Calu3 (cell line): ENCODE measurements at regions not wholly inside any gene's neighbourhood (a gene's known extent, or its start where the extent isn't known, plus 50 kb on each side); places are given as distances from the start of the nearest gene placed in this dataset.

Source experiments
- BruUV-seq: library from RNA; stranded (reverse); fragments of 400-500 nt; replicated peaks from 2 replicates; lab custom pipeline; 2021; lab: Mats Ljungman, UMichigan
- CTCF ChIA-PET: fragments of 300-600 bp; sonication (Branson Sonifier 250); formaldehyde crosslinking; loops from one replicate; lab custom pipeline; 2022; ENCODE audit warnings: antibody characterized with exemption; lab: Charles Lee
- DNase-seq: peaks from one replicate; pipeline ENCODE4 v3.0.0; 2022
- H3K27ac Mint-ChIP-seq: one replicate; pipeline ENCODE4 v1.8.0; 2022; ENCODE audit warnings: mixed read lengths; ENCODE audit not compliant: unreplicated experiment
- H3K27me3 Mint-ChIP-seq: one replicate; pipeline ENCODE4 v1.8.0; 2022; ENCODE audit warnings: mixed read lengths; ENCODE audit not compliant: unreplicated experiment
- H3K36me3 Mint-ChIP-seq: one replicate; pipeline ENCODE4 v1.8.0; 2022; ENCODE audit warnings: mild to moderate bottlenecking, moderate library complexity, mixed read lengths; ENCODE audit not compliant: insufficient read depth, unreplicated experiment
- H3K4me1 Mint-ChIP-seq: one replicate; pipeline ENCODE4 v1.8.0; 2022; ENCODE audit warnings: mild to moderate bottlenecking, low read depth, mixed read lengths; ENCODE audit not compliant: unreplicated experiment
- H3K4me3 Mint-ChIP-seq: one replicate; pipeline ENCODE4 v1.8.0; 2022; ENCODE audit warnings: mild to moderate bottlenecking, low read depth, moderate library complexity, mixed read lengths; ENCODE audit not compliant: unreplicated experiment
- H3K9me3 Mint-ChIP-seq: one replicate; pipeline ENCODE4 v1.8.0; 2022; ENCODE audit warnings: low read depth, mixed read lengths; ENCODE audit not compliant: unreplicated experiment
- intact Hi-C: fragments of 100-400 bp; cut with micrococcal nuclease; formaldehyde crosslinking; loops from one replicate; pipeline ENCODE4 v1.10.0; 2022; ENCODE audit not compliant: unreplicated experiment
- TF ChIP-seq, protein P1 (sequence below): fragments of 200-600 bp; IDR thresholded peaks from one replicate; pipeline ENCODE4 v1.8.0; 2022; ENCODE audit warnings: antibody characterized with exemption; ENCODE audit not compliant: unreplicated experiment

DNA sequence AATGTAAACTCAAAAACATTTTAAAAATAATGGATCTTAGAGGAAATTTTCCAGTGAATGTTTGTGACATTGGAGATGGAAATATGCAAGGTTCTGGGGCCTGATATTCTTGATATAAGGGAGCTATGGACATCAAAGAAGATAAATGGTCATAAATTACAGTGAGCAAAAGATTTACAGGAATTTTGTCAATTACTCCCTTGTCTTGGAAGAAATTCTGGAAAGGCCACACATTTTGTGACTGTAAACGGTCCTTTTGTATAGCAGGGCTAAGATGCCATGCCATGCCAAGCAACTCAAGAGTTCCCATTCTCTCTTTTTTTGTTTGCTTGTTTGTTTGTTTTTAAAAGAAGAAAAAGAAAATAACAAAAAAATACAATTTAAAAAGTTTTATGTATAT is 1186.2 kb upstream of the CITED2 start:
- intact Hi-C loops = no loop called here
- no peak for DNase-seq
- TF ChIP-seq, protein P1, sequence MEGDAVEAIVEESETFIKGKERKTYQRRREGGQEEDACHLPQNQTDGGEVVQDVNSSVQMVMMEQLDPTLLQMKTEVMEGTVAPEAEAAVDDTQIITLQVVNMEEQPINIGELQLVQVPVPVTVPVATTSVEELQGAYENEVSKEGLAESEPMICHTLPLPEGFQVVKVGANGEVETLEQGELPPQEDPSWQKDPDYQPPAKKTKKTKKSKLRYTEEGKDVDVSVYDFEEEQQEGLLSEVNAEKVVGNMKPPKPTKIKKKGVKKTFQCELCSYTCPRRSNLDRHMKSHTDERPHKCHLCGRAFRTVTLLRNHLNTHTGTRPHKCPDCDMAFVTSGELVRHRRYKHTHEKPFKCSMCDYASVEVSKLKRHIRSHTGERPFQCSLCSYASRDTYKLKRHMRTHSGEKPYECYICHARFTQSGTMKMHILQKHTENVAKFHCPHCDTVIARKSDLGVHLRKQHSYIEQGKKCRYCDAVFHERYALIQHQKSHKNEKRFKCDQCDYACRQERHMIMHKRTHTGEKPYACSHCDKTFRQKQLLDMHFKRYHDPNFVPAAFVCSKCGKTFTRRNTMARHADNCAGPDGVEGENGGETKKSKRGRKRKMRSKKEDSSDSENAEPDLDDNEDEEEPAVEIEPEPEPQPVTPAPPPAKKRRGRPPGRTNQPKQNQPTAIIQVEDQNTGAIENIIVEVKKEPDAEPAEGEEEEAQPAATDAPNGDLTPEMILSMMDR = no peak
- H3K9me3 Mint-ChIP-seq = no peaks in the 10 kb centered on the region
- CTCF ChIA-PET = no interaction called here
- H3K27ac Mint-ChIP-seq = no peak overlapping the region
- BruUV-seq = no TSS peak
- H3K4me1 Mint-ChIP-seq = no peaks in the 10 kb centered on the region
- H3K36me3 Mint-ChIP-seq = no peaks in the 10 kb centered on the region
- H3K4me3 Mint-ChIP-seq = no peak overlapping the region
- H3K27me3 Mint-ChIP-seq = no peaks in the 10 kb centered on the region

DNA sequence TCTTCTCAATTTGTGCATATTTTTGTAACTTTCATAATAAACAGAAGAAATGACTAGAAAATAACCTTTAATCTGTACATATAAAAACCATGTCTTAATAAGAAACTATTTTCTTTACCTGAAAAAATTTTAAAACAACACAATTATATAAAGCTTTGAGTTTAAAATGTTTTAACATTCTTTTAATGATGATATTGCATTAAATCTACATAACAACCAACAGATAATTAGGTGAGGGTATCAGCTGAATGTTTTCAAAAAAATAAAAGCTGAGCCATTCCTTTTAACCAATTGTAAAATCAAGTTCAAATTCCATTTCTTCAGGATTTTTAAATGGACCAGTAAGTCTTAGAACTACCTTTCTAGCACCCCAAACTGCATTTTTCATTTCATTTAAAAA is 1185.0 kb upstream of the CITED2 start:
- Mint-ChIP-seq H3K36me3 (no peaks in the 10 kb centered on the region), H3K9me3 (no peaks in the 10 kb centered on the region), H3K27me3 (no peaks in the 10 kb centered on the region), H3K4me3 (no peak overlapping the region), H3K4me1 (no peaks in the 10 kb centered on the region), H3K27ac (no peak overlapping the region)
- BruUV-seq = no TSS peak
- CTCF ChIA-PET = no interaction called here
- intact Hi-C loops = no loop called here
- no peak for DNase-seq
- TF ChIP-seq, protein P1 = no peak

DNA sequence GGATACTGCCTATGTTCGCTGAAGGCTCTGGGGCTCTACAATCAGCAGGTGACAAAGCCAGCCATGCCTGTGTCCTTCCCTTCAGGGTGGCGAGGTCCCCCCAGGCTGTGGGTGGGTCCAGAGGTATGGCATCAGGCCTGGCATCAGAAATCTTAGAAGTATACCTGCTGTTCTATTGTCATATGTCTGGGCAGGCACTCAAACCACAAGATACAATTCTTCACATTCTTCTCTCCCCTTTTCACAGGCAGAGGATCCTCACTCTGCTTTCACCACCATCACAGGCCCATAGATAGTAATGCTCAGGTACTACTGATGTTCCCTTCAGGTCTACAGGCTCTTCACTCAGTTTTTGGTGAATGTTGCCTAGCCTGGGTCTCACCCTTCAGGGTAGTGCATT is 1180.0 kb upstream of the CITED2 start:
- no peak overlapping the region for H3K4me3 Mint-ChIP-seq
- no peaks in the 10 kb centered on the region for H3K27me3 Mint-ChIP-seq
- DNase-seq = no peak
- no peaks in the 10 kb centered on the region for H3K36me3 Mint-ChIP-seq
- BruUV-seq = no TSS peak
- TF ChIP-seq, protein P1 = no peak
- peaks cover 2% of the 10 kb centered on the region for H3K9me3 Mint-ChIP-seq
- no peaks in the 10 kb centered on the region for H3K4me1 Mint-ChIP-seq
- intact Hi-C loops = no loop called here
- CTCF ChIA-PET = no interaction called here
- H3K27ac Mint-ChIP-seq = no peak overlapping the region

DNA sequence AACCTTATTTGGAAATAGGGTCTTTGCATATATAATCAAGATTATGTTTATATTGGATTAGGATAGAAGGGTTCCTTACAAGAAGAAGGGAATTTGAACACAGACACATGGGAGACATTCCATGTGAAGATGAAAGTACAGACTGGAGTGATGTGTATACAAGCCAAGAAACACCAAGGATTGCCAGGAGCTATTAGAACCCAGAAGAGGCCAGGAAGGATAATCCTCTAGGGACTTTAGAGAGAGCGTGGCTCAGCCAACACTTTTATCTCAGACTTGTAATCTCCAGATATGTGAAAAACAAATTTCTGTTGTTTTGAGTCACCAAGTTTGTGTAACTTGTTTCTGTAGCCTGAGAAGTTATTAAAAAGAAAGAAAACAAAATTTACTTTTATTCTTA is 1173.9 kb upstream of the CITED2 start:
- intact Hi-C loops = no loop called here
- CTCF ChIA-PET = no interaction called here
- DNase-seq = no peak
- Mint-ChIP-seq H3K27ac (no peak overlapping the region), H3K4me1 (no peaks in the 10 kb centered on the region), H3K27me3 (no peaks in the 10 kb centered on the region), H3K9me3 (peaks cover 2% of the 10 kb centered on the region), H3K4me3 (no peak overlapping the region), H3K36me3 (no peaks in the 10 kb centered on the region)
- no TSS peak for BruUV-seq
- TF ChIP-seq, protein P1 = no peak

DNA sequence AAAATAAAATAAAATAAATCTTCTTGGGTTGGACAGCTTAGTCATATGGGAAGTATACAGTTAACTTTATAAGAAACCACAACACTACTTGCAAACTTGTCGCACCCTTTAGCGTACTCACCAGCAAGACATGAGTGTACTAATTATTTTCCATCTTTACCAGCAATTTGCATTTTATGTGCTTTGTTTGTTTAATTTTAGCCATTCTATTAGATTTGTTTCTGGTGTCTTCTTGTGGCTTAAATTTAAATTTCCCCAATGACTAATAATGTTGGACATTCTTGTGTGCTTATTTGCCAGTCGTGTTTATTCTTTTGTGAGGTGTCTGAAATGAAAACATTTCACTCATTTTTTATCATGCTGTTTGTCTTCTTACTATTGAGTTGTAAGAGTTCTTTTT is 1172.2 kb upstream of the CITED2 start:
- Mint-ChIP-seq H3K4me1 (no peaks in the 10 kb centered on the region), H3K36me3 (no peaks in the 10 kb centered on the region), H3K9me3 (peaks cover 2% of the 10 kb centered on the region), H3K27ac (no peak overlapping the region), H3K27me3 (no peaks in the 10 kb centered on the region), H3K4me3 (no peak overlapping the region)
- TF ChIP-seq, protein P1 = no peak
- CTCF ChIA-PET = no interaction called here
- intact Hi-C loops = no loop called here
- no peak for DNase-seq
- no TSS peak for BruUV-seq
